ENCODE measurements at regions not wholly inside any gene's neighbourhood (a gene's known extent, or its start where the extent isn't known, plus 50 kb on each side); places are given as distances from the start of the nearest gene placed in this dataset.

- no peaks in the 10 kb centered on the region for H3K36me3 ChIP-seq (ENCODE audit: insufficient read depth)
- no peak for ATAC-seq
- H3K27me3 ChIP-seq (ENCODE audit: insufficient read depth) = peaks cover 99% of the 10 kb centered on the region
- 0 out of 2 replicates have a peak, but pooled peaks cover 11% of the 10 kb centered on the region for H3K4me1 ChIP-seq (ENCODE audit: insufficient read depth)
- H3K4me2 ChIP-seq = no peak overlapping the region
- peaks cover 57% of the 10 kb centered on the region for H3K27me3 Mint-ChIP-seq (ENCODE audit: insufficient read depth, low read depth, poor library complexity)
- H2AFZ ChIP-seq = no peak overlapping the region
- no peak overlapping the region for H3K27ac ChIP-seq (ENCODE audit: low read depth)
- no peaks in the 10 kb centered on the region for H3K36me3 Mint-ChIP-seq (ENCODE audit: low read depth)
- H3F3A ChIP-seq (replicated peaks; ENCODE audit: low read depth) = no peaks in the 10 kb centered on the region
- peaks cover 16% of the 10 kb centered on the region for H3K4me1 Mint-ChIP-seq
- no peaks in the 10 kb centered on the region for H3K79me2 ChIP-seq (replicated peaks; ENCODE audit: insufficient read depth)
- no peak overlapping the region for H3K27ac Mint-ChIP-seq
- no peaks in the 10 kb centered on the region for H3K9me2 ChIP-seq (ENCODE audit: insufficient read depth)
- H3K9me3 Mint-ChIP-seq = no peaks in the 10 kb centered on the region
- TF ChIP-seq JUNB (IDR thresholded peaks at IDR 0.05; ENCODE audit: unreplicated experiment) = no peak
- TF ChIP-seq CREB1 (CRISPR knock-in tag; IDR thresholded peaks at IDR 0.05; ENCODE audit: low read depth) = no peak
- TF ChIP-seq NANOG (IDR thresholded peaks at IDR 0.05; ENCODE audit: borderline replicate concordance) = no peak
- no peak for TF ChIP-seq STAT1 (IDR thresholded peaks at IDR 0.05; ENCODE audit: unreplicated experiment)
- TF ChIP-seq POLR2AphosphoS5 (IDR thresholded peaks at IDR 0.05; ENCODE audit: low read depth) = no peak
- no peak for DNase-seq (ENCODE audit: low spot score)
- no peak overlapping the region for H3K4me3 Mint-ChIP-seq
- no peak overlapping the region for H3K4me3 ChIP-seq
- peaks cover 25% of the 10 kb centered on the region for H4K20me1 ChIP-seq (replicated peaks; ENCODE audit: insufficient read depth)
Measured at GRCh38 chr2:222050981-222051380, 247.8 kb downstream of the PAX3 start.

GRCh38 chr2:222049946-222050345, 248.9 kb downstream of the PAX3 start:
- no peaks in the 10 kb centered on the region for H3K36me3 Mint-ChIP-seq (ENCODE audit: low read depth)
- peaks cover 49% of the 10 kb centered on the region for H3K27me3 Mint-ChIP-seq (ENCODE audit: insufficient read depth, low read depth, poor library complexity)
- Histone ChIP-seq H3K79me2 (replicated peaks; ENCODE audit: insufficient read depth) (no peaks in the 10 kb centered on the region), H3K9me2 (ENCODE audit: insufficient read depth) (no peaks in the 10 kb centered on the region), H3K4me1 (ENCODE audit: insufficient read depth) (0 out of 2 replicates have a peak, but pooled peaks cover 5% of the 10 kb centered on the region), H3F3A (replicated peaks; ENCODE audit: low read depth) (no peaks in the 10 kb centered on the region), H3K4me2 (no peak overlapping the region), H3K27ac (ENCODE audit: low read depth) (no peak overlapping the region), H3K27me3 (ENCODE audit: insufficient read depth) (peaks cover 88% of the 10 kb centered on the region), H2AFZ (no peak overlapping the region), H3K4me3 (no peak overlapping the region), H4K20me1 (replicated peaks; ENCODE audit: insufficient read depth) (peaks cover 25% of the 10 kb centered on the region), H3K36me3 (ENCODE audit: insufficient read depth) (no peaks in the 10 kb centered on the region)
- H3K4me1 Mint-ChIP-seq = peaks cover 10% of the 10 kb centered on the region
- H3K9me3 Mint-ChIP-seq = no peaks in the 10 kb centered on the region
- no peak for ATAC-seq
- H3K4me3 Mint-ChIP-seq = no peak overlapping the region
- no peak for DNase-seq (ENCODE audit: low spot score)
- no peak overlapping the region for H3K27ac Mint-ChIP-seq
- TF ChIP-seq CREB1 (CRISPR knock-in tag; IDR thresholded peaks at IDR 0.05; ENCODE audit: low read depth) = no peak
- no peak for TF ChIP-seq ZNF331 (CRISPR knock-in tag; IDR thresholded peaks at IDR 0.05; ENCODE audit: low read depth)
- TF ChIP-seq POLR2AphosphoS5 (IDR thresholded peaks at IDR 0.05; ENCODE audit: low read depth) = no peak
- no peak for TF ChIP-seq NANOG (IDR thresholded peaks at IDR 0.05; ENCODE audit: borderline replicate concordance)
- no peak for TF ChIP-seq STAT1 (IDR thresholded peaks at IDR 0.05; ENCODE audit: unreplicated experiment)
- no peak for TF ChIP-seq ZNF462 (CRISPR knock-in tag; IDR thresholded peaks at IDR 0.05)
- no peak for TF ChIP-seq CTCF (conservative IDR thresholded peaks at IDR 0.05; ENCODE audit: low read depth in 2 of 2)
- no peak for TF ChIP-seq JUNB (IDR thresholded peaks at IDR 0.05; ENCODE audit: unreplicated experiment)
- TF ChIP-seq REST (IDR thresholded peaks at IDR 0.05; ENCODE audit: unreplicated experiment) = no peak
- TF ChIP-seq ZNF114 (CRISPR knock-in tag; IDR thresholded peaks at IDR 0.05) = no peak
- no peak for TF ChIP-seq EZH2 (IDR thresholded peaks at IDR 0.05; ENCODE audit: low read depth, unreplicated experiment)
